IPS-NIHi11 (cell line): ENCODE measurements at regions not wholly inside any gene's neighbourhood (a gene's known extent, or its start where the extent isn't known, plus 50 kb on each side); places are given as distances from the start of the nearest gene placed in this dataset.
"Not testable (repeated sequence)": the region's sequence is repeated elsewhere in the genome, so short reads cannot be mapped to it uniquely, and the experiment has no call there.

Experiments used
- DNase-seq: peaks from one replicate; pipeline ENCODE4 v3.0.0; 2012; ENCODE audit warnings: mixed read lengths, low spot score

- no peak for DNase-seq
Measured at GRCh38 chr1:102529446-102529845, 532.7 kb upstream of the OLFM3 start.

DNA sequence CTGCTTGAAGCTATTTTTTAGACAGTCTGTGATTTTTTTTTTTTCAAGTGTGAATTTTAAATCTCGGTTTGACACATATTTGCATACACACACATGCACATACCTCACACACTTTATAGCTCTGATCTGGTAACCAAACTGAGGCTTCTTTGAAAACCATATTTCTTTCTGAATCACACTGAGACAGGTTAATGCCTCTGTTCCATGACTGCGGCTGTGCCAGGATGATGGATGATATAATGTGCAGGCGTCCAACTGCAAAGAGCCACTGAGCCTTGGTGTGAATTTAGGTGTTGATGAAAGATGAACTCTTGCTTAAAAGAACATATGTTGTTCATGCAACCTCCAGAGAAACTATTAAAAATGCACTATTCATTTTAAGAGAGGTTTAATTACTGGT, 504.0 kb upstream of the OLFM3 start:
- no peak for DNase-seq

DNA sequence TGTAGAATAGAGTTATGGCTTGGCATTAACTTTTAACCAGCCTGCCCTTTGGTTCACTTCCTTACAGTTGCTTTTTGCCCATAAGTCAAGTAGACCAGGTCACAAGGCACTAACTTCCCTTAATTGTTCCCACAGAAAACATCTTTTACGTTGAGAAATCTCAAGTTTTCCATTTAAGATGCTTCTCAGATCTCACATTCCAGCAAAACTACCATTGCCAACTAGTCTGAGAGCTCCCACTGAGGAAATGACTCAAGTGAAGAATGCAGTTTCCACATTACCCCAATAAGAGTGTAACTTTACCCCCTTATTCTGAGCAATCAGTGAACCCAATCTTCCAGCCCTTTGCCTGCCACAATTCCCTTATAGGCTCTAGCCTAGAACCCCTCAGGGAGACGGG, 502.2 kb upstream of the OLFM3 start:
- DNase-seq, result no peak

- DNase-seq, result not testable (repeated sequence)
Measured at GRCh38 chr1:102497810-102498209, 501.1 kb upstream of the OLFM3 start.

DNA sequence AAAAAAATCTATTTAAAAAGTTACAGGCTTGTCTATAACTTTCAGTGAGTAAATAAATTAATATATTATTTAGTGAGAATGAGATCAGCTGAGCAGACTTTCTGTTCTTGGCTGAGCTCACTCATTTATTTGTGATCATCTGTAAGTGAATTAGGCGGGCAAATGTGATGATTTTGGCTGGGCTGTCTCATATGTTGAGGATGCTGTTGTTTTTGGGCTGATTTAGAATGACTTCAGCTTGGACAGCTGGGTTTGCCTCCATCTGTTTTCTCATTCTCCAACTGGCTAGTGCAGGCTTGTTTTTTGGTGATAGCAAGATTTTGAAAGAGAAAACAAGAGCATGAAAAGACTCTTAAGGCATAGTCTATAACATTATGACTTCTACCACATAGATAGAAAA, 475.8 kb upstream of the OLFM3 start:
- no peak for DNase-seq

GRCh38 chr1:102470767-102471166, 474.0 kb upstream of the OLFM3 start:
- no peak for DNase-seq

DNA sequence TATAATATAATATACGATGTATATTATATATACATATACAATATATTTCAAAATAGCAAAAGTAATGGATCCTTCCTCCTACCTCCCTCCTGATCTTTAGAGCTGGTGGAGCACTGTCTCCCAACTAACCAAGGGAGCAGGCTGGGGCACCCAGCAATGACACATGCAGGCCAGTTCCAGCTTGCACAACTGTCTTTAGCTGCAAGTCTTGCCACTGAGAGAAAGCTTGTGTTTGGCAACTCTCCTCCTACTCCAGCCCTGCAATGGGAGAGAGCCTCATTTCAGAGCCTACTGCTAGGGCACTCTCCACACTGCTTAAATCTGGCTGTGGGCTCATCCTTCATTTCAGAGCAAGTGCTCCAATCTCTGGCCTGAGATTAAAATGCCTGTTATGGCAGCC, 469.8 kb upstream of the OLFM3 start:
- DNase-seq, result no peak

- DNase-seq, result no peak
Measured at GRCh38 chr1:102463328-102463727, 466.6 kb upstream of the OLFM3 start.

DNA sequence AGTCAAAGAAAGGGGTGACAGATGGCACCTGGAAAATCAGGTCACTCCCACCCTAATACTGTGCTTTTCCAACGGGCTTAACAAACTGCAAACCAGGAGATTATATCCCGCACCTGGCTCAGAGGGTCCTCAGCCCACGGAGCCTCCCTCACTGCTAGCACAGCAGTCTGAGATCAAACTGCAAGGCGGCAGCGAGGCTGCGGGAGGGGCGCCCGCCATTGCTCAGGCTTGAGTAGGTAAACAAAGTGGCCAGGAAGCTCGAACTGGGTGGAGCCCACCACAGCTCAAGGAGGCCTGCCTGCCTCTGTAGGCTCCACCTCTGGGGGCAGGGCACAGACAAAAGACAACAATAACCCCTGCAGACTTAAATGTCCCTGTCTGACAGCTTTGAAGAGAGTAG, 445.6 kb upstream of the OLFM3 start:
- DNase-seq, result not testable (repeated sequence)

GRCh38 chr1:102435483-102435882, 438.8 kb upstream of the OLFM3 start:
- DNase-seq, result no peak

- peak; percentile 10 for DNase-seq
Measured at GRCh38 chr1:102434421-102434820, 437.7 kb upstream of the OLFM3 start.

- DNase-seq, result no peak
Measured at GRCh38 chr1:102431253-102431652, 434.5 kb upstream of the OLFM3 start.

DNA sequence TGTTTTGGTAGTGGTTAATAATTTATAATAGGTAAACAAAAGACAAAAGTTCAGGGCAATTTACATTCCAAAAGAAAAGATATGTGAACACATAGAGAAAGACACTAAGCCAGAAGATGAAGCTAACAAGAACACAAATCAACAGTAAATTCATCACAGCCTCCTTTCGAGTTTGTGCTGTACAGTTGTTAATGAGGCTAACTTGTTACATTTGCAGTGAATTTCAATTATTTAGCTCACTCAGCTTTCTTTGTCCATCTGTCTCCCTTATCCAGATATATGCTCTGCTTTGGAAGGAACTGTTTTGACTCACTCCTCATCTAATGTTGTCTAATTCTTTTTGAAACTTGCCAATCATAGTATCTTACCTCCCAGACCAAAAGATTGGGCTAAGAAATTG, 423.3 kb upstream of the OLFM3 start:
- no peak for DNase-seq
